Activated CD4-positive, alpha-beta T cell treated with anti-CD3 and anti-CD28 coated beads for 48 hours (primary cell): ENCODE measurements at regions not wholly inside any gene's neighbourhood (a gene's known extent, or its start where the extent isn't known, plus 50 kb on each side); places are given as distances from the start of the nearest gene placed in this dataset.

Experiments used
- DNase-seq: peaks from one replicate; pipeline ENCODE4 v3.0.0-alpha.2; 2020

DNA sequence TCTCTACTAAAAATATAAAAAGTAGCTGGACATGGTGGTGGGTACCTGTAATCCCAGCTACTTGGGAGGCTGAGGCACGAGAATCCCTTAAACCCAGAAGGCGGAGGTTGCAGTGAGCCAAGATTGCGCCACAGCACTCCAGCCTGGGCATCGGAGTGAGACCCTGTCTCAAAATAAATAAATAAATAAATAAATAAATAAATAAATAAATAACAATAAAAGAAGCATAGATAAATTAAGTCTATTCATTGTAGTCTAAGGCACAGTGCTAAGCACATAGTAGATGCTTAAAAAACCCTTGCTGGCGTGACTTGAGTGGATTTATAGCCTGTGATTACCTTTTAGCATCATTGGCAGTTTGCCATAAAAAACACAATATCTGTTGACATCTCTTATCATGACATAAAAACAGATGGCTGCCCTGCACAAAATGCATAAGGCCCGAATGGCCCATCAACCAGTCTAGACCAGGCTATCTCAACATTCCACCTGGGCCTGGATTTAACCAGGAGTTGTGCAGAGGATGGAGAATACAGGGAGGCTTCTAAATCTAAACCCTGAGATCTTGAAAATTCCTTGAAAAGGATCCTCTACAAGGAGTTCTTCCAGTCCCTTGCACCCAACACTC is 94.9 kb downstream of the PRLHR start:
- no peak for DNase-seq

GRCh38 chr10:118499186-118499585 is 96.3 kb downstream of the PRLHR start:
- DNase-seq: no peak

- DNase-seq: no peak
Observed at GRCh38 chr10:118498623-118499022, 96.8 kb downstream of the PRLHR start.

DNA sequence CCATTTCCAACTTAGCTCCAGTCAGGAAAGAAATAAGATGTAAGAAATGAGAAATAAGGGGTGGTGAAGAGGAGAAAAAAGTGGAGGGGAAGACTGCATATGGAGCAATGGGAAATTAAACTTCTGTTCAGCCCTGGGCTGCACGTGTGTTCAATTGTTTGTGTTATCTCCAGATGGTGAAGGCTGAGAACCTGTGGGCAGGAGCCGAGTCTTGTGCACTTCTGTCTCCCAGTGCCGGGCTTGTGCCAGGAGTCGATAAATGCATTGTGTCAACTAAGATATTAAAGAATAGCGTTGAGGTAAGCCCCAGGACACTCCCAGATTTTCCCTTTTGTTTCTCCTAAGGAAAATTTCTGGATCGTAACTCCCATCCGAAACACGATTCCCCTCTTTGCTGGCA is 98.2 kb downstream of the PRLHR start:
- DNase-seq: no peak

- DNase-seq: no peak
Observed at GRCh38 chr10:118496525-118496924, 98.9 kb downstream of the PRLHR start.

DNA sequence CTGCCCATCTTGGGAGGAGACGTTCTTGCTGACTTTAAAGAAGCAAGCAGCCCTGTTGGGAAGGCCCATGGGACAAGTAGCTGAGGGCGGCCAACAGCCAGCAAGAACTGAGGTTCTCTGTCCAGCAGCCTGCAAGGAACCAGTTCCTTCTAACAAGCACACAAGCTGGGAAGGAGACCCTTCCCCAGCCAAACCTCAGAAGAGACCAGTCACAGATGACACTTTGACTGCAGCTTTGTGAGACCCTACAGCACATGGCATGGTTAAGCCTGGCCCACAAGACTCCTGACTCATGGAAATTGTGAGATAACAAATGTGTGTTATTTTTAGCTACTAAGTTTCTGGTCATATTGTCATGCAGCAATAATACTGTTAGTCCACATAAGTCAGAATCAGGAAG is 99.9 kb downstream of the PRLHR start:
- no peak for DNase-seq

DNA sequence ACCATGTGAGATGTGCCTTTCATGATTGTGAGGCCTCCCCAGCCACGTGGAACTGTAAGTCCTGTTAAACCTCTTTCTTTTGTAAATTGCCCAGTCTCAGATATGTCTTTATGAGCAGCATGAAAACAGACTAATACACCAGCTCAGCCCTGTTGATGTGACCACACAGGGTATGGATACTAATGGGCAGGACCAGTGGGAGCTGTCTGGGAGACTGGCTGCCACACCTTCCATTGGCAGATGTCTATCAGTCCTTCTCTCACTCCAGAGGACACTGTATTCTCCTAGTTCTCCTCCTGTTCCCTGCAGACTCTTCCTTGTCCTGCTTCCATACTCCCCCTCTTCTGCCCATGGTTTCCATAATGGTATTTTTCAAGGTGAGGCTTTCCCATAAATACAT is 104.4 kb downstream of the PRLHR start:
- DNase-seq: no peak

DNA sequence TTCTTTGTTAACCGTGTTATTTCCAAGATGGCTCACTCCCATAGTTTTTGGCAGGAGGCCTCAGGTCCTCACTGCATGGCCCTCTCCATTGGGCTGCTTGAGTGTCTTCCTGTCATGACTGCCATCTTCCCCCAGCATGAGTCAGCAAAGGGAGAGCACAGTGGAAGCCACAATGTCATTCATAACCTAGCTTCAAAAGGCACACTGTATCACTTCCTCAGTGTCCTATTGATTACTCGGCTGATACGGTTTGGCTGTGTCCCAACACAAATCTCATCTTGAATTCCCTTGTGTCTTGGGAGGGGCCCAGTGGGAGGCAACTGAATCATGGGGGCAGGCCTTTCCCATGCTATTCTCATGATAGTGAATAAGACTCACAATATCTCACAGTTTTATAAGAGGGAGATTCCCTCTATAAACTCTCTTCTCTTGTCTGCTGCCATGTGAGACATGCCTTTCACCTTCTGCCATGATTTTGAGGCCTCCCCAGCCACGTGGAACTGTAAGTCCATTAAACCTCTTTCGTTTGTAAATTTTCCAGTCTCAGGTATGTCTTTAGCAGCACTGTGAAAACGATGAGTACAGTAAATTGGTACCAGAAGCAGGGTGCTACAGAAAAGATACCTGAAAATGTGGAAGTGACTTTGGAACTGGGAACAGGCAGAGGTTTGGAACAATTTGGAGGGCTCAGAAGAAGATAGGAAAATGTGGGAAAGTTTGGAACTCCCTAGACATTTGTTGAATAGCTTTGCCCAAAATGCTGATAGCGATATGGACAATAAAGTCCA is 106.5 kb downstream of the PRLHR start:
- DNase-seq: no peak

DNA sequence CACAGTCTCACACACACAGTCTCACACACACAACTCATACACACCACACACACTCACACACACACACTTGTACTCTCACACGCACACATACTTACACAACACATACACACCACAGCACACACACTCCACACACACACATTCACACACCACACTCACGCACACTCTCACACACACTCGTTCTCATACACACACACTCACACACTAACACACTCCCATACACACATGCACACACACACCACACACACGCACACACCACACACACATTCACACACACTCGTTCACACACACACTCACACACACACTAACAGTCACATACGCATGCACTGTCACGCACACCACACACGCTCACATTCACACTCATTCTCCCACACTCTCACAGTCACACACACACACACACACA is 109.8 kb downstream of the PRLHR start:
- DNase-seq: no peak

DNA sequence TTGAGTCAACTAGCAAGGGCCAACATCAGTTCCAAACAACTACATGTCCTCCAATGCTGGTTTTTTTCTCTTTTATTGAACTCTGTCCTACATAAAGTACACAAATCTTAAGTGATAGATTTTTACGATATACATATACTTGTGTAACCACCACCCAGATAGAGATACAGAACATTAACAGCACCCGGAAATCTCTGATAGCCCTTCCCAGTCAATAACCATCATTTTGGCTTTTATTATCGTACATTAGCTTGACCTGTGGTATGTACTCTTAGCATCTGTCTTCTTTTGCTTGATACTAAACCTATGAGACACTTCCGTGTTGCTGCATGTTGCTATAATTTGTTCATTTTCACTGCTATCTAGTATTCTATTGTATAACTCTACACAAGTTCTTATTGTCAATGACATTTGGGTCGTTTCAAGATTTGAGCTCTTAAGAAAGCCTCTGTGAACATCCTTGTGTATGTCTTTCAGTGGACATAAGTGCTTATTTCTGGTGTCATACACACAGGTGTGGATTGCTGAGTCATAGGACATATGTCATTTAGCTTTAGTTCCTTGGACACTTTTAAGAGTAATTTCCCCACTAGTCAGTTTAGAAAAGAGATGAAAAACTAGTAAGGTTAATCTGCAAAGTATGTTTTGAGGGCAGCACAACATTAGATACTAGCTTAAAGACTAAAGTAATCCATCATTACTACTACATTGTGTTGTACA is 111.1 kb downstream of the PRLHR start:
- no peak for DNase-seq

DNA sequence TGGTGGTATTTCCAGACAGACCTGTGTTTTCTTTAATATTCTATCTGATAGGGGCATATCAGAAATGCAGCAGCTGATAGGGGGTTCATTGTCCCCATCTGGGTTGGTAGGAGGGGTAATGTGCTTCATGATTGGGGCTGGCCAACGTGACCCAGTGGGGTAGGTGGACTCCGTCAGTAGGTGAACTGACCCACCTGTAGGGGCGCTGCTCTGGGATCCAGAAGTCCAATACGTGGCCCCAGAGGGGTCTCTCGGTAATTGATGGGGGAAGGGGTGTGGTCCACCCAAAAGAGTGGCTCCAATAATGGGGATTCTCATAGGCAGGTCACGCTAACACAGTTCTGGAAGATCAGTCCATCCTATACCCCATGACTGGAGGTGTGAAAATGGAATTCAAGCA is 112.0 kb downstream of the PRLHR start:
- no peak for DNase-seq

- no peak for DNase-seq
Observed at GRCh38 chr10:118482393-118483331, 112.8 kb downstream of the PRLHR start.

- no peak for DNase-seq
Observed at GRCh38 chr10:118481871-118482270, 113.6 kb downstream of the PRLHR start.

- no peak for DNase-seq
Observed at GRCh38 chr10:118475214-118475613, 120.2 kb downstream of the PRLHR start.

DNA sequence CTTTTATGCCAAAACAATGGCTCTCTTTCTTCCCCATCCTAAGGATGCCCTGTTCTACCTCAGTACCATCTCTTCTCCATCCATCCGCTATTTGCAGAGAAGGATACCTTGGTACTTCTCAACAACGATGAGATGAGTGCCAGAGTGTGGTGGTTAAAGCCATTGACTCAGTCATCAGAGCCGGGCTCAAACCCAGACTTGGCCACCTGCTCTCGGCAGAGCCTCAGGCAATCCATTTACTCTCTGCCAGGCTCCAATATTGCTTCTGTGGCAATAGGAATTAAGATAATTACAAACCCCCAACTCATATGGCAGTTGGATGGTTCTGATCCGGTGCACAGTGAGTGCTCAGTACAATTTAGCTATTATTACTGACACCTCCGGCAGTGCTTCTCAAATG is 121.3 kb downstream of the PRLHR start:
- DNase-seq: no peak

DNA sequence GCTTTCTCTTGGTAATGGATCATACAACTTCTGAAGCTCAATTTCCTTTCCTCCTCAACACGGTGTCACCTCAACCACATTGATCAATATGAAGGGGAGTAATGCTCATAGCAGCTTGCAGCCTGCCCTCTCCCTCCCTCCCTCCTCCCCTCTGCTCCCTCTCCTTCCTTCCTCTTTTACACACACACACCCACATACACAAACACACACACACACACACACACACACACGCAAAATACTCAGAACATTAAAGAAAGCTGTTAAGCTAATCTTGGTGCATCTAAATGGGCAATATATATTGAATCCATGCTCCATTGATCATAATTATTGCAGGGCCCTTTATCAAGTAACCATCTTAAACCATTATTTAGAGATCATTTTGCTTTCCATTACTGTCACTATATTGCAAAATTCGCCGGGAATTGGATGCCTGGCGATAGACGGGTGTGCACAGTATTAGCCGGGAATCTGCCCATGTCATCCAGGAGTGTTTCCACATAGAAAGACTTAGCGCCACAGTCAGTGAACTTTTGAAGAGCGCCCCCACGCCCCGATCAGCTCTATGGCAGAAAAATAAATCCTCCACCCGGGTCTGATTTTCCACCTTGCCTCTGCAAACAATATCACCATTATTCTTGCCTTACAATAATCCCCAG is 122.0 kb downstream of the PRLHR start:
- no peak for DNase-seq

- no peak for DNase-seq
Observed at GRCh38 chr10:118472415-118473304, 122.8 kb downstream of the PRLHR start.

- DNase-seq: no peak
Observed at GRCh38 chr10:118471863-118472262, 123.6 kb downstream of the PRLHR start.

- DNase-seq: no peak
Observed at GRCh38 chr10:118470470-118470869, 125.0 kb downstream of the PRLHR start.

DNA sequence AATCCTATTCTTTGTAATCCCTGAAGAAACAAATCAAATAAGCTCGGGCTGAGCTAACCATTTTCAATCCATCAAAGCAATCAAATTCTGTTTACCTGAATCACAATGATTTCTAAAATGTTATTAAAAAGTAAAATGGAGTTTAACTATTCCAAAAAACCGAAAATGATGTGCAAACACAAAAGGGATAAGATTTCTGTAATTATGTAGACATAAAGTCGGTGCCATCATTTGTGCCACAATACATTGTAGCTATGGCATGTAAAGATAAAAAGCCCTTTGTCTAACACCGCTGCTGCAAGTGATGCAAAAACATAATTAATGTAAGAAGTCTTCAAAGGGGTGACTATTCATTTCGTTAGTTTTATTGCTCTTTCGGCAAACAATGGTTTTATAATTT is 125.1 kb upstream of the FAM204A start:
- DNase-seq: no peak

- DNase-seq: no peak
Observed at GRCh38 chr10:118465300-118465874, 123.3 kb upstream of the FAM204A start.
